ENCODE measurements at regions not wholly inside any gene's neighbourhood (a gene's known extent, or its start where the extent isn't known, plus 50 kb on each side); places are given as distances from the start of the nearest gene placed in this dataset.

DNA sequence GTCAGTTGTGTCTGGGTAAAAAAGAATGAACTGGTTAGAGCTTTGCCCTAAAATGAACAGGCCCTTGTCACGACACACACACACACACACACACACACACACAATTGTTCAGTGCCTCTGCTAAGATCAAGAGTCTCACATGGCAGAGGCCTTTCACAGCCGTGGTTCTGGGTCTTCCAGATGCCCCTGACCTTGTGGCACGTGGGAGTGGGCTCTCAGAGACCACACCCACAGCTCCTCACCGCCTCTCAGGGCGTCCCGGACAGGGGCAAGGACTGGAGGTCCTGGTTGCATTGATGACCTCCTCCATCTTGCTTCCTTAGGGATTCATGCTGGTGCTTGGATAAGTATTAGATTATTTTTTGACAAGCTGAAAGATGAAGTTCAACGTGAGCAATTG, 101.0 kb downstream of the HSPH1 start:
- TF ChIP-seq, protein P1, sequence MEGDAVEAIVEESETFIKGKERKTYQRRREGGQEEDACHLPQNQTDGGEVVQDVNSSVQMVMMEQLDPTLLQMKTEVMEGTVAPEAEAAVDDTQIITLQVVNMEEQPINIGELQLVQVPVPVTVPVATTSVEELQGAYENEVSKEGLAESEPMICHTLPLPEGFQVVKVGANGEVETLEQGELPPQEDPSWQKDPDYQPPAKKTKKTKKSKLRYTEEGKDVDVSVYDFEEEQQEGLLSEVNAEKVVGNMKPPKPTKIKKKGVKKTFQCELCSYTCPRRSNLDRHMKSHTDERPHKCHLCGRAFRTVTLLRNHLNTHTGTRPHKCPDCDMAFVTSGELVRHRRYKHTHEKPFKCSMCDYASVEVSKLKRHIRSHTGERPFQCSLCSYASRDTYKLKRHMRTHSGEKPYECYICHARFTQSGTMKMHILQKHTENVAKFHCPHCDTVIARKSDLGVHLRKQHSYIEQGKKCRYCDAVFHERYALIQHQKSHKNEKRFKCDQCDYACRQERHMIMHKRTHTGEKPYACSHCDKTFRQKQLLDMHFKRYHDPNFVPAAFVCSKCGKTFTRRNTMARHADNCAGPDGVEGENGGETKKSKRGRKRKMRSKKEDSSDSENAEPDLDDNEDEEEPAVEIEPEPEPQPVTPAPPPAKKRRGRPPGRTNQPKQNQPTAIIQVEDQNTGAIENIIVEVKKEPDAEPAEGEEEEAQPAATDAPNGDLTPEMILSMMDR (IDR thresholded peaks at IDR 0.05) = no peak
- no peak for TF ChIP-seq POLR2A (IDR thresholded peaks at IDR 0.05)
